UCSD-AML1 (cell line): ENCODE measurements at regions not wholly inside any gene's neighbourhood (a gene's known extent, or its start where the extent isn't known, plus 50 kb on each side); places are given as distances from the start of the nearest gene placed in this dataset.

Experiments
- DNase-seq: peaks from one replicate; lab custom pipeline; 2025; ENCODE audit not compliant: unreplicated experiment; lab: John Stamatoyannopoulos, UW

GRCh38 chr12:116401565-116401964, 124.1 kb upstream of the MED13L start:
- DNase-seq, result no peak

DNA sequence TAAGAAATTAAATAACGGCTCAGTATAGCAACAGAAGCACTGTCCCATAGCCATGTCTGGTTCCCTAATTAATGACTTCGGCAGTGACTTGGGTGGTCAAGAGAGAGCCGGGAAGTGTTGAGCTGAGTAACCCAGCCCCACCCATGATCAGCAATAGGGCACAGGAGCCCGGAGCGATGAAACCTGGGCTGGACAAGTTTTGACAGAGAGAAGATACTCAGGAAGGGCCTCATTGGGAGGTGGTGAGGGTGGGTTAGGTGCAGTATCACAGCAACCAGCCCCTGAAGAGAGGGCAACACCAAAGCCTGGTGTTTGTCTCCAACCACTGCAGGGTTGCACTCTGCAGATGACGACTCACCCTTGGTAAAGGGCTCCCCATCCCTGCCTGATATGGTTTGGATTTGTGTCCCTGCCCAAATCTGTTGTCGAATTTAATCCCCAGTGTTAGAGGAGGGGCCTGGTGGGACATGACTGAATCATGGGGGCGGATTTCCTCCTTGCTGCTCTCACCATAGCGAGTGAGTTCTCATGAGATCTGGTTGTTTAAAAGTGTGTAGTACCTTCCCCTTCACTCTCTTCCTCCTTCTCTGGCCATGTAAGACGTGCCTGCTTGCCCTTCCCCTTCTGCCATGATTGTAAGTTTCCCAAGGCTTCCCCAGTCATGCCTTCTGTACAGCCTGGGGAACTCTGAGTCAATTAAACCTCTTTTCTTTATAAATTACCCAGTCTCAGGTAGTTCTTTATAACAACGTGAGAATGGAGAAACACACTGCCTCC, 124.9 kb upstream of the MED13L start:
- no peak for DNase-seq

GRCh38 chr12:116403546-116403945, 126.1 kb upstream of the MED13L start:
- DNase-seq, result no peak

GRCh38 chr12:116404247-116404646, 126.8 kb upstream of the MED13L start:
- DNase-seq, result no peak

GRCh38 chr12:116404913-116405611, 127.6 kb upstream of the MED13L start:
- no peak for DNase-seq

DNA sequence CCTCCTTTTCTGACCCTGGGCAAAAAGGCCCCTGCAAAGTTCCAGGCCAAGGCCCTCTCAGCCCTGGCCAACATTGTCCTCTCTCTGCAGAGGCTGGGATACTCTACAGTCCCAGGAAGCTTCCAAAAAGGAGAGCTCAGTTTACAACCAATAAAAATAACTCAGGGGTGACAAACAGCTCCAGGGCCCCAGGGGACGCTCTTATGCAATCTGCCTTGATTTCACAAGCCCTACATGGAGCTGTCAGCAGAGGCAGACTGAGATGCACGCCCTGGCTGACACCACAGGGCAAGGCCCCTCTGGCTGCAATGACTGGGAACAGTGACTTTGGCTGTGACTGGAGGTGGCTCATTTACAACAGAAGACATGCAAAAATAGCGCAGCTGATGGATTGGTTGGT, 129.0 kb upstream of the MED13L start:
- peak; percentile 20 for DNase-seq

DNA sequence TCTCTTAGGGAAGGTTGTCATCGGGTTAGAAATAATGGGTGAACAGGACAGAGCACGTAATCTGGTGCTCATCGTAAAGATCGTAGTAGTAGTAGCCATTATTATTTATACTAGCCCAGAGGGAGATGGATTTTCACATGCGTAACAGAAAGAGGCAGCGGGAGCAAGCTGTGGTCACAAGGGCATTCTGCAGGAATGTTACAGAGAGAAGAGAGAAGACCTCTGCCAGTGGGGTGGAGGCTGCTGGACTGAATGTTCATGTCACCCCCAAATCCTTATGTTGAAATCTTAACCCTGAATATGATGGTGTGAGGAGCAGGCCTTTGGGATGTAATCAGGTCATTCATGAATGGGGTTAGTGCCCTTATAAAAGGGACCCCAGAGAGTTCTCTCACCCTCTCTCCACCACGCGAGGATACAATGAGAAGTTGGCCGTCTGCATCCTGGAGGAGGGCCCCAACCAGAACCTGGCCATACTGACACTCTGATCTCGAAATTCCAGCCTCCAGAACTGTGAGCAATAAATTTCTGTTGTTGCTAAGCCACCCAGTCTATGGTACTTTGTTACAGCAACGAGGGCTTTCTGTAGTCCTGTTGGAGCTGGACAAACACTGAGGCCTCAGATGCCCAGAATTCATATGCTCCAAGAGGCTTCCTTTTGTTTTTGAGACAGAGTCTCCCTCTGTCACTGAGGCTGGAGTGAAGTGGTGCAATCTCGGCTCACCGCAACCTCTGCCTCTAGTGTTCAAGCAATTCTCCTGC, 131.2 kb upstream of the MED13L start:
- no peak for DNase-seq

- DNase-seq, result no peak
These were observed 134.5 kb upstream of the MED13L start for GRCh38 chr12:116411977-116412376.

DNA sequence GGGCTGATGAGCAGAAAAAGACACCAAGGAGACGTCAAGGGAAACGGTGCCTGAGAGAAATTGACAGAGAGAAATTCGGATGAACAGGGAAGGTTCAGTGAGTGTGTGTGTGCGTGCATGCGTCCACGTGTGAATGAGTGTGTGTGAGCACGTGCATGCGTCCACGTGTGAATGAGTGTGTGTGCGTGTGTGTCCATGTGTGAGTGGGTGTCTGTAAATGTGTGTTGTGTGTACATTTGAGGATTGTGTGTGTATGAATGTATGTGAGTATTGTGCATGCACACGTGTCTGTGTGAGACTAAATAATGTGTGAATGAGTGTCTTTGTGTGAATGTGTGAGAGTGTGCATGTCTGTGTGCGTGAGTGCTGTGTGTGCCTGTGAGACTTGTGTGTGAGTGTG, 137.4 kb upstream of the MED13L start:
- DNase-seq, result no peak

- no peak for DNase-seq
These were observed 138.1 kb upstream of the MED13L start for GRCh38 chr12:116415408-116416108.

DNA sequence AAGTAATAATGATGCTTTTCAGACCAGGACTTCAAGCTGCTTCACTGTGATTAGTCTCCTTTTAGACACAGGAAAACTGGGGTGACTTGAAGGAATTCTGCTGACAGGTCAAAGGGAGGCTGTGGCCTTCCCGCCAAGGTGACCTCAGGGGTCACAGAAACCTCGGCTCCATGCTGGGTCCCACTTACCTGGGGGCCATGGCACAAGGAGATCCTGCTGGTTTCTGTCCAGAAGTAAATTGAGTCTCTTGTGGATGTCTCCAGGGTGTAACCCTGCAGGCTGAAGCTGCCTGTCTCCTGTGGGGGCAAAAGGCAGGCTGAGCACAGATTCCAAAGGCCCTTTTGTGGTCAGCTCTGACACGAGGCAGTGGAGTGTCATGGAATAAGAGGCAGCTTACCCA, 138.7 kb upstream of the MED13L start:
- no peak for DNase-seq

- DNase-seq, result no peak
These were observed 140.6 kb upstream of the MAP1LC3B2 start for GRCh38 chr12:116418551-116418950.

DNA sequence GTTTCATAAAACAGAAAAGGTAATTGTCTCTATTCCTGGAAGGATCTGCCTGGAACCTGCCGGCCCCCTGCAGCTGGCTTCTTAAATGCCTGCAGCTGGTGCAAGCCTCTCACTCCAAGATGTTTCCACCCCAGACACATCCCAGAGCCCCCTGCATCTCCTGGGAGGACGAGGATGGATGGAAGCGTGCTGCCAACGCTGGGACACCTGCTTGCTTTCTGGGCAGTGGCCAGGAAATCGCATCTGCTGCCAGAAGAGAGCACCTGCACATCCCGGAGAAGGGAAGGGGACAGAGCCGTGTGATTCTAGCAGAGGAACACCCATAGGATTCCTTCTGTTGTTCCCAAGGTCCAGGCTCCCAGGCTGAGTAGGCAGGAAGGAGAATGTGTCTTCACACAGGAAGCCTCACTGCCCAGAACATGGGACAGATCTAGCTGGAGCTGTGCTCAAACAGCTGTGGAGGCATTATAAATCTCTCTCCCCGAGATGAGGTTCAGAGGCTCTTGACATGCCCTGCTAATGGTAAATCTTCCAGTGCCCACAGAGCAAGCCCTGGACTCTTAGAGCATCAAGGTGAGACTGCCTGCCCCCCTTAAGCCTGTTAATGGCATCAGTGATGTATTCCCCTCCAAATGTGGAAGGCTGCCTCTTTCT, 138.8 kb upstream of the MAP1LC3B2 start:
- DNase-seq, result no peak

DNA sequence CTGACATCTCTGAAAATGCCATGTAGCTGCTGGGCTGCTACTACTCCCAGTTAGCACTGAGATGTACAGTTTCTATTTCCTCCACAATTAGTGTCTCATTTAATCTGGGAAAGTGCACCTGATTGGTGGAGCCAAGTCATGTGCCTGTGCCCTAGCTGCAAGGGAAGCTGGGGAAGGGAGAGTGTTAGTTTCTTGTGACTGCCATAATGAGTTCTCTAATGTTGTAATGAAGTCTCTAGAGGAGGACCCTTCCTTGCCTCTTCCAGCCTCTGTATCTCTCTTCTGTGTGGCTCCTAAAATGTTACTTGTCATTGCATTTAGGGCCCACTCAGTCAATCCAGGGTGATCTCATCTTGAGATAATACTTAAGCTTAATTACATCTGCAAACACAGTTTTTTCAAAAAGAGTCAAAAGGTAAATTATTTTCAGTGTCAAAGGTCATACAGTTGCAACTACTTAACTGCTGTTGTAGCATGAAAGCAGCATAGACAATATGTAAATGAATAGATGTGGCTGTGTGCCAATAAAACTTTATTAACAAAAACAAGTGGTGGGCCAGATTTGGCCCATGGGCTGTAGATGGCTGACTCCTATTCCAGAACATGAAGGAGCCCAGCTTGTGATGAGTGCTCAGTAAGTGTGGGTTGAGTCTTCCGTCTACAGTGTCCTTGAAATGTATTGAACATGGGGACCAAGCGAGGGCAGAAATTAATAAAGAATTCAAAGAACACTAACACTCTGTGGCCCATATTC, 137.2 kb upstream of the MAP1LC3B2 start:
- DNase-seq, result no peak

DNA sequence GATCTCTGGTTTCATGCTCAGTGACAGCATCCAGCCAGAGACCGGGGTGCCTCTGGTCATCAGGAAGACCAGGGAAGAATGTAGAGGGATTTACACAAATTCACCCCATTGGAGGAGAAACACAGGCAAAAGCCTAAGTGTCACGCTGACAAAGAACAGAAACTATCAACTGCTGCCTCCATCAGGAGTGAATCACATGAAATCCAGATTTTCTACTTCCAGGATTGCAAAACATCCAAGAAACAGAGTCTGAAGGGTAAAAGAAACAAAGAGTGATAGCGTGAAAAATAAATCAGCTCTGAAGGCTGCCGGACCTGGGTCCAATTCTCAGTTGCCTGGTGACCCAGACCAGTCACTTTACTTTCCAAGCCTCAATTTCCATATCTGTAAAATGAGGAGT, 136.1 kb upstream of the MAP1LC3B2 start:
- no peak for DNase-seq

- no peak for DNase-seq
These were observed 133.7 kb upstream of the MAP1LC3B2 start for GRCh38 chr12:116425256-116426193.

DNA sequence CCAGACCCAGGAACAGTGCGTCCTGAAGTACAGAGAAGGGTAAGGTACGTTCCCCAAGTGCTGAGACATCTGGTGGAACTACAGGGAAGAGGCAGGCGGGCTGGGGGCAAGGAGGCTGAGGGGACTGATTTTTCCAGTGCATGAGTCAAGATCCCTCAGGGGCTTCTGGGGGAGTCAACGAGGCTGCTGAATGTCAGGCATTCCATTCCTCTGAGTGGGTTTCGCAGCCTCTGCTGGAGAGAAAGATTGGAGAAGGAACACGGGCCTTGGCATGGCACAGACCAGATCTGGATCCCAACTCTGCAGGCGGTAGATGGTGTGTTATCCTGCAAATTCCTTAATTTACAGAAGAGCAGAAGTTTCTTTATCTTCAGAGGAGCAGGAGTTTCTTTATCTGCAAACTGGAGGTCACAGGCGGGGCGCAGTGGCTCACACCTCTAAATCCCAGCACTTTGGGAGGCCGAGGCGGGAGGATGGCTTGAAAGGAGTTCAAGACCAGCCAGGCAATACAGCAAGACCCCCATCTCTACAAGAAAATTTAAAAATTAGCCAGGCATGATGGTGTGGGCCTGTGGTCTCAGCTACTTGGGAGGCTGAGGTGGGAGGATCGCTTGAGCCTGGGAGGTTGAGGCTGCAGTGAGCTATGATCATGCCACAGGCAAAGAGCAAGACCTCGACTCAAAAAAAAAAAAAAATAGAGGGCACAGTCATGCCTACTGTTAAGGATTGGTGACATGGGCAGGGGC, 132.6 kb upstream of the MAP1LC3B2 start:
- DNase-seq, result no peak

GRCh38 chr12:116427200-116427930, 131.8 kb upstream of the MAP1LC3B2 start:
- no peak for DNase-seq
